ENCODE measurements at regions not wholly inside any gene's neighbourhood (a gene's known extent, or its start where the extent isn't known, plus 50 kb on each side); places are given as distances from the start of the nearest gene placed in this dataset.
A peak's percentile ranks its signal among the peaks of the same experiment; 100 is the strongest.

DNA sequence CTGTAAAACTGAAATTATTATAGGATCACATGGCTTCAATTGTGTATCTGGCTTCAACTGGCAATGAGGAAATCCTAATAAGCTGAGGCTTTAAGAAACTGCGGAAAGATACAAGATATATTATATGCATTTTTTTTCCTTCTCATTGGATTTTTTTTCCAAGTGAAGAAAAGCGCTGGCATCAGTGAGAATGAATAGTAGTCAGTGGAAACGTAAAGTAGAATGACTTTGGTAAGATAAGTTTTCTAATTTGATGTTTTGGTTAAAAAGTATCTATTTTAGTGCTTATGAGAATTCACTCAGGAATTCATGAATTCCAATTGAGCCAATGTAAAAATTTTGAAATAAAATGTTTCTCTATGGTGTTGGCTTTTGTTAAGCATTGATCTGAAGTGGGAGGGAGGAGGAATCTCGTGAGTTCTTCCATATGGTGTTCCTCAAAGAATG, 173.5 kb upstream of the FRMD6 start:
- no peak for DNase-seq

DNA sequence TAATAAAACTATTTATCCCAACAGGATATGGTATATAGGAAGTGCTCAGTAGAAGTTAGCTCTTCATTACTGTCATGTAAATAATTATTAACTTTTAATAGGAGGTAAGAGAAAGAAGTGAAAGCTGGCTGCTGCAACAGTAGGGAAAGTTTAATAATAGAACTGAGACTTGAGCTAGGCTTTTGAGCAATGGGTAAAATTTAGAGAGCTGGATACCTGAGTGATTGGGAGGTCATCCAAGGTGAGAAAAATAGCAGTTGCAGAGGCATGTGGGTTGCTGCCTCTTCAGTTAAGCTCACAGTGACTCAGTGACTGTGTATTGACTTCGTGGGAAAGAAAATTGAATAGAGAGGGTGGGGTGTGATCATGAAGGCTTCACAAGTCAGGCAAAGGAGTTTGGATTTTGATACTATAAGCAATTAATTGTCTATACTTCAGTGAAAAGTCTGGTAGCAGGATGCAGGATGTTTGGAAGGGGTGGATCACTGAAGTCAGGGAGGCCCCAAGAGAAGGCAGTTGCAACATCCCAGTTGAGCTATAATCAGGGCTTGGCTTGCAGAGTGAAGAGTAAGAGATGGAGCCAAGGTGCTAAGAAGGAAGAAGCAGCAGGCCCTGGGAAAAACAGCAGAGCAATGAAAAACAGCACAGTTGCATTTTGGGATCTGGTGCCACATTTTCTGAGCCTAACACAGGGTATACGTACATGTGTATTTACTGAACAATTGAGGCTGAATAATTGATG, 172.0 kb upstream of the FRMD6 start:
- DNase-seq = no peak

DNA sequence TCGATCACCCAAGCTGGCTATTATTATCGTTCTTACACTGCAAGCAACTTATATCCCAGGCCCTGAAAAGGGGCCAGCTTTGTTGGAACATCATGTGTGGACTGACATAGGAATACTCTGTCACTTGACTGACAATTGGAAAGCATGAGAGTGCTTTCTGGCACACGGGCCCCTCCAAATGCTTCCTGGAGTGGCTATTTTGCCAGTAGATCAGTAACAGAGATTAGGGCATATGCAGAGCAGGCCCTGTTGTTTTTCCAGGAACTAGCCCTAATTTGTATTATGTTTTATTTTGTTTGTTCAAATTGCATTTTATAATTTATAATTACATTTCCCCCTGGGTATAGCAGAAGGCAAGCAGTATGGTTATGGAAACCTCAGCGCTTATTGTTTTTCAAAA, 170.1 kb upstream of the FRMD6 start:
- no peak for DNase-seq

DNA sequence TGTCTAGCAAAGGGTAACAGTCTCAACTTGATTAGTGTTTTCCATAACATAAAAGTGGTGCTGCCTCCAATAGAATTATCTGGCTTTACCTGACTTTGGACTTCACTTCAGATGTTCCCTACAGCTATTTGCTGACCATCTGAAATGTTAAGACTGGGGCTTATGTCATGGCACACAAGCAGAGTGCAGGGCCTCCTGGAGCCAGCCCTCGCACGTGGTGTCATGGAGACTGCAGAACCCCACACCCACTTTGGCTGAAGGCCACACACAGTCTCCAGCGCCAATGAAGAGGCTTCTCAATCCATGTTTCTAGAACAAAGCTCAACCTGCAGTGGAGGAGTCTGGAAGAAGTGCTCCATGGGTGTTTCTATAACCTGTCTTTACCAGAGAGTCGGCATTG, 169.6 kb upstream of the FRMD6 start:
- no peak for DNase-seq

DNA sequence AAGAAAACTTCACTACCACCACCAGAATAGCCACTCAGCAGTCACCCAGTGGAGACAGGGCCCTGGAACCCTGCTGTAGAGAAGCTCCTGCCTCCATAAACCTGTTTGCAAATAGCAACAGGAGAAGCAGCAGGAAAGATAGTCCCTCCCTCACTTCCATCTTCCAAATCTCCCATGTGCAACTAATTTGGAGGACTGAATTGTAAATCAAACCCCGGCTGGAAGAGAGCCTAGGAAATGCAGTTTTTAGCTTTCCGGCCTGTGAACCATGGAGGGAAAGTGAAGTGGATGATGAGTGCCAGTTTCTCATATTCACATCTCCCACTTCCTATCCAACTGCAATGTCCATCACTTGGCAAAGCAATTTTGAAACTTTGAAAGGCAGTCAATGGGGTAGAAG, 167.2 kb upstream of the FRMD6 start:
- DNase-seq = no peak

DNA sequence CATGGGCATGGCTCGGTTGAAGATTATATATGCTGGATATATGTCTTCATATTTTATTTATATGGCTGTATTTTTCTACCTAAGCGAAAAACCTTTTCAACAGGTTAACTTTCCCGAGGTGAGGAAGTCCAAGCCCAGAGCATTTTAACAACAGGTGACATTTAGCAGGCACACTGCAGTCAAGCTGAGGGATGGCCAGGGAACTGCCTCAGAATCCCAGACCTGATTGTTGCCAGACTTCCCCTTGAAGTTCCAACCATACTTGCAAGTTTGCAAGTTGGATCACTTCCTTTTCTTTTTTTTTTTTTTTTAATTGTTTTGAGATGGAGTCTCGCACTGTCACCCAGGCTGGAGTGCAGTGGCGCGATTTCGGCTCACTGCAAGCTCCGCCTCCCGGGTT, 166.0 kb upstream of the FRMD6 start:
- DNase-seq = no peak

DNA sequence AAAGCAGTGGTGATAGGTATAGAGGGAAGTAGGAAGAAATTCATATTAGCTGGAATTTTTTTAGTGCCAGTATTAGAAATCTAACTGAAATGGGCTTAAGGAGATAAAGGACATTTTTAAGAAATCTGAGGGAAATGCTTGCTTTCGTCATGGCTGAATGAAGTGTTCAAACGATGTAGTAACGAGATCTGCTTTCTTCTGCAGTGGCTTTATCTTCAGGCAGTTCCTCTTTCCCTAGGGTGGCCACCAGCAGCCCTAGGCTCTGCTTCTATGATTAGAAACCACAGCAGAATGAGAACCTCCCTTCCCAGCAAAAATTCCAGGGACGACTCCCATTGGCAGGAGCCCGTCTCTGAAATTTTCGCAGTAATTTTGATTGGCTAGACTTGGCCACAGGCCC, 163.9 kb upstream of the FRMD6 start:
- DNase-seq = peak in 3 of 4 experiments; percentile 18 to 26 (median 26)

DNA sequence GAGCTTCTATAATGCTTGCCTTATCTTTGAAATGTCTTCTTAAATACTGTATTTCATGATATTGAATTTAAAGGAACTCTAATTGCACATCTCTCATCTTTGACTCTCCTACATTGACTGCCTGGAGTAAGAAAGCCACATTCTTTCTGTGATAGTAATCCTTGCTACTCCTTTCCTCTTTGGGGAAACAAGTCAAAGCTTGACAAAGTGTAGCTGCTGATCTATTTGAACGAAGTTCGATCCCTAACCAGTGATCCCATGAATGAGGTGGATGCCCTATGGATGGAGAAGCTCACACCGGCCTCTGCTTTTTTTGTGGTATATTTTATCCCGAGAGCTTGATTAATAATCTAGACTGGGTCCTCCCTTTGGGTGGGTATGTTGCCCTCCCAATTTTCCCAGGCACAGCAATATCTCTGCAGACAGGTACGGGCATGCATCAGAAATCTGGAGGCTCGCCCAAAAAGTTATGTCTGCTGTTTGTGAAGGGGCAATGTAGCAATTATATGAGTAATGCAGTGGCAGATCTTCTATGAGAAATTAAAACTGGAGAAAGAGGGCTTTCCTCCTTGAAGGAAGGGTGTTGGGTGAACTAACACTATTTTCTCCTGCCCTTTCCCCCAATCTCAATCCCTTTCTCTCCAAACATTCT, 163.0 kb upstream of the FRMD6 start:
- no peak for DNase-seq

DNA sequence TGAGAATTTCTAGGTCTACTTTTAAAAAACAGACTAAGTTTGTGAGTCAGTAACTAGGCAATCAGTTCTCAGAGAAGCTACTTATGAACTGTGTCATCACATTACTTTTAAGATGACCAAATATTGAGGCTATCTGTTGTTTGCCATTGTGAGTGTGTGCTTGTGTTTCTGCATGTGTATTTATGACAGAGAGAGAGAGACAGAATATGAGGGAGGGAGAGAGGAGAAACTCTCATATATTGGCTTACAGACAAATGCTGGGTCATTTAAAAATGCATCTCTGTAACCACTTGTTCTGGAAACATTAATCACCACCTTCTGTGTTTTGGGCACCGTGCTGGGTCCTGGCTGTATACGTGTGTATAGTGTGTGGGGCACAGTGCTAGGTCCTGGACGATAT, 161.5 kb upstream of the FRMD6 start:
- DNase-seq = no peak

DNA sequence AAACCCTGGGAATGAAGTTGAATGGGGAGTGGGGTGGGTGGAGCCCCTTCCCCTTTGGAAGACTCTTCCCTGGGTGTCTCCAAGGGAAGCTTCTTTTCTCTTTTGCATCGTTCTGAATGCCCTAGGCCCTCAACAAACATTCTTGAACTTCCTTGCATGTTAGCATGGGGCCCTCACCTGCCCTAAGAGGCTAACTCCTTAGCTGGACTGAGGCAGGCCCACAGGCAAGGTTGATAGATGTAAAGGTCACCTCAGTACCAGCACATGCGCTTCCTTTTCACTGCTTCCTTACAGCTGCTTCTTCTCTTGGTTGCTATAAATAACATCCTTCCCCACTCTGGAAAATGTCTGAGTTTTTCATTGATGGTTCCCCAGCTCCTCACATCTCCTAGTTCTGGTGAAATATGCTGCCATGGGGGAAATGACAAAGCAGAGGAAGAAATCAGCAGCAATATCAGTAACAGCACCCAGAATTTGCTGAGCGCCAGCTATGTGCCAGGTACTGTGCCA, 160.6 kb upstream of the FRMD6 start:
- DNase-seq = no peak

DNA sequence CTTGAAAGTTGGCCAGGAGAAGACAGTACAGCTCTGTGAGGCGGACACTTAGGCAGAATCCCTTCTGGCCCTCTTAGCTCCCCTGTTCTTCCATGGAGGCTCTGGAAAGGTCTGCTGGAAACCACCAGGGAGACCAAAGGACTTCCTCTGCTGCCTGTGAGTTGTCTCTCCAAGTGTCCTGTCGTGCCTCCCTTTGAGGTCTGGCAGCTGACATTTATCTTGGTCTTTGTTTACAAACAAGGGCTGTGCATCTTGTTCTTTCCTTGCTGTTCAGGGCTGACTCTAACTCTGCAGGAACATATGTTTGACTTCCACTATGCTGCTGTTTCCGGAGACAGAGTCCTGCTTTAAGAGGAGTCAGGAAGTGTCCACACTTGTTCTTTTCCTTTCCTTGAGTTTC, 159.9 kb upstream of the FRMD6 start:
- DNase-seq = no peak

DNA sequence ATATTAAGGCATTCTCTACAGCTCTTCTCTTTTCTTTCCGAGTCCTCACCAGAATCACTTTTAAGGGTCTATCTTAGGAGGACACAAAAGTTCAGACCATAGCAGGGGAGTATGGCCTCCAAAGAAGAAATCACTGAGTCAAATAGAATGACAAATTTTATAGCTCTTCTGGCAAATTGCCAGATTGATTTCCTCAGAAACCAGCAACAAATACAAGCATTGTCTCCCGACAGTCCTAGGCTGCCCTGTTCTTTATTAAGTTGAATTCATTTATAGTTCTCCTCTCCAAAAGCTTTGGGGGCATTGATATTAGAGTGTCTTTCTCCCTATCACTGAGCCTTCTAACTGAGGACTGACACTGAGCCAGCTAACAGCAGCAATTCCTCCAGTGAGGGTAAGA, 156.4 kb upstream of the FRMD6 start:
- DNase-seq = no peak

DNA sequence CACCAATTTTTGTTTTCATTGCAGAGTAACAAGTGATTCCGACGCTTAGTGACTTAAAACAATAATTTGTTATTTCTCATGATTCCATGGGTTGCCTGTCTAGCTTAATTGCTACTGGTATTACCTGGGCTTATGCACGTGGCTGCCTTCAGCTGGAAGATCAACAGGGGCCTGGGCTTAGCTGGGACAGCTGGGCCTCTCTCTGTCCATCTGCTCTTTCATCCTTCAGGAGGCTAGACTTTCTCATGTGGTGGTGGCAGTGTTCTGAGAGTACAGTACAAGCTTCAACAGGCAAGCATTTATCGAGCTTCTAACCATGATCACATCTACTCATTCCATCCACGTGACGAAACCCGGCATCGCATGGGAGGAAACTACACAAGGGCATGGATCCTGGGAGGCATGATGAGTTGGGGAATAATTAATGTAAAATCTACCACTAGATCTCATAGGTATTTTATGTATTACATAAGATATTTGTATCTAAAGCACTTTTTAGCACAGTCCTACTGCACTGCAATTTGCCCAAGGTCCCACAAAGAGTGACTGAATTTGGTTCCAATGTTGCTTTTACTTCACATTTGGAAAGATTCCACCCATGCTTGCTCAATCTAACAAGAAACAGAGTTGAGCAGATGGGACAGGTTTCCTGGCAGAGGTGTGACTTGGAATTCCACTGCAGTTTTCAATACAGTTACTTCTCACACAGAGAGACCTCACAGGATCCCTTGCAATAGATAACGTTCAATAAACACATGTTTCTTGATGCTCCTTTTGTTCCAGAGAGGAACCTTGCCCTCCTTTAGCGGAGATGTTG, 153.1 kb upstream of the FRMD6 start:
- DNase-seq = no peak

DNA sequence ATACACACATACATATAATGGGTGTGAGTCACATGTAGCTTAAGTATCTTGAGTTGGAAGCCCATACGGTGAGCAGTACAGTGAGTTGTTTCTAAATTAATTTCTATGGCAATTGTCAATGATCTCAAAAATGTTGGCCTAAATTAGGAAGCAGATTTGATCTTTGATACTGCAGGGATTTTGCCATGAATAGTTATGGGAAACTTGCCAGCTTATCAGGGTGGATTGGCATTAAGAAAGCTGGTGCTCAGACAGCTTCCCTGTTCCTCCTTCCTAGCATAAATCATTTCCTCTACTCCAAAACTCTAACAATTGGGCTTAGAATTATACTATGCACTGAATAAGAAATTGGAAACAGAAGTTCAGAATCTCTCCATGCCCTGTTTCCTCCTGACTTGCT, 150.9 kb upstream of the FRMD6 start:
- no peak for DNase-seq

DNA sequence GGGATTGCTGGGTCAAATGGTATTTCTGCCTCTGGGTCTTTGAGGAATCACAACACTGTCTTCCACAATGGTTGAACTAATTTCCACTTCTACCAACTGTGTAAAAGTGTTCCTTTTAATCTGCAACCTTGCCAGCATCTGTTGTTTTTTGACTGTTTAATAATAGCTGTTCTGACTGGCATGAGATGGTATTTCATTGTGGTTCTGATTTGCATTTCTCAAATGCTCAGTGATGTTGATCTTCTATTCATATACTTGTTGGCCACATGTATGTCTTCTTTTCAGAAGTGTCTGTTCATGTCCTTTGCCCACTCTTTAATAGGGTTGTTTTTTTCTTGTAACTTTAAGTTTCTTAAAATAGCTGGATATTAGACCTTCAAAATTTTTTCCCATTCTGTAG, 150.0 kb upstream of the FRMD6 start:
- no peak for DNase-seq

DNA sequence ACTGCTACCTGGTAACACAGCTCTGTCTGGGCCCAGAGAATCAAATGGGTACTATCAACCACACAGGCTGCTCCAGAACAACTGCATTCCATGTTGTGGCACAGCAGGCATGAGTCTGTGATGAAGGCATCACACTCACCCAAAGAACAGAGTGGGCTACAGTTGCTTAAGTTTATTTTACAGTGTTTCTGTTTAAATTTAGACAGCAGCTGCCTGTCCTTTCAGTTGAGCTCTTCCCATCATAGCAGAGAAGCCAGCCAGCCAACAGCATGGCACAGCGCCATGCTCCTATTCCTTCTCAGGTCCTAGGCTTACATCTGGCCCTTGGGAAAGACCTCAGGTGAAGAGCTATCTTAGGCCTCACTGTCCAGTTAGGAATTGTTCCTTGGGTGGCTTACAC, 147.0 kb upstream of the FRMD6 start:
- no peak for DNase-seq

DNA sequence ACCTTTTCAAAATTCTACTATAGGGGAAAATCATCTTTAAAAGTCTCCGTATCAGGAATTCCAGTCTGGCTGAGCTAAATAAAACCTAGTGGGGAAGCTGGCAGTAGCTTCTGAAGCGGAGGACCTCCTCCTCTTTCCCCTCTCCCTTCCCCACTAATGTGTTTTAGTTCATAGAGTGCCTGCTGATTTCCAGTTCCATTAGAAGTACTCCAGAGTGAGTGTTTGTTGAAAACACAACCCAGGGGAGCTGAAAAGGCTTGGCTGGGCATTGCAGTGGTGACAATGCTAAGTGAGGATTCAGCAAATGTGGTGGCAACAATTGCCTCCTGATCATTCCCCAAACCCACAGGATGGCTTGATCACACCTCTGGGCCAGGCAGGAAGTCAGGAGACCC, 144.2 kb upstream of the FRMD6 start:
- DNase-seq = no peak

DNA sequence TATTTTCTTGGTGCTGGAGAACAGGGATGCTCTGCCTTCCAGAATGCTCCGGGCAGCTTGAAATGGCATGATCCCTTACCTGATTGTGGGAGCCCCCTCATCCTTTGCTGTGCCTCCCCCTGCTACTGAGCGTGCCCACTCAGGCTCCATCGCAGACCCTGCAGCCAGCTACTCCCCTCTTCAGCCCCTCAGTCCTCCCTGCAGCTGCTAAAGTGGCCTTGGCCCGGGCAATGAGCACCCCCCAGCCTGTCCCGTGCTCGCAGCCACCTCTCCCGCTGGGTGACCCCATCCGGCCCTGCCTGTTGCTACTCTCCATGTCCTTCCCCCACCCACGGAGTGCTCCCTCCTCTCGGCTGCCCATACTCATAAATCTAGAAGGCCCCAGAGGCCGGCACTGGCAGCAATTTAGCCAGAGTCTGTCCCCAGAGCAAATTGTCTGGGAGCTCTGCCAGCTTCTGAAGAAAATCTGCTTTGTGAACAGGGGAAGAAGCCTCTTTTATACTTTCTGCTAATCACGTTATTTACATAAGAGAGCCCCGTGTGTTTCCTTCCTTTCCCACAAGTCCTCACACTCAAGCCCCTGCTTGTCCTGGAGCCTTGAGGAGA, 143.7 kb upstream of the FRMD6 start:
- DNase-seq = no peak

DNA sequence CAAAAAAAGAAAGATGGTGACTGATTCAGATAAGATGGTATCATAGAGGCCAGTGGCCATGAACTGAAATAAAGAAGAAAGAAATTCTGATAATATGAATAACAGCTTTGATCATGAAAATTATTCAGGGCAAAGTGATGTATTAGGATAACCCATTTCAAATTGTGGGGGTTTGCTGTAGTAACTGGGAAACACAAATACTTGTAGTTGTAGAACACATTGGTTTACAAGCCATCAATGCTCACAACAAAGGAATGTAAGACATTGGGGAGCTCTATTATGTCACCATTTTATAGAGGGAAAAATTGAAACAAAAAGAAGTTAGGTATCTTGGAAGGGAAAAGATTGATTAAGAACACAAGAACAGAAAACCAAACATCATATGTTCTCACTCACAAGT, 140.4 kb upstream of the FRMD6 start:
- DNase-seq = no peak

DNA sequence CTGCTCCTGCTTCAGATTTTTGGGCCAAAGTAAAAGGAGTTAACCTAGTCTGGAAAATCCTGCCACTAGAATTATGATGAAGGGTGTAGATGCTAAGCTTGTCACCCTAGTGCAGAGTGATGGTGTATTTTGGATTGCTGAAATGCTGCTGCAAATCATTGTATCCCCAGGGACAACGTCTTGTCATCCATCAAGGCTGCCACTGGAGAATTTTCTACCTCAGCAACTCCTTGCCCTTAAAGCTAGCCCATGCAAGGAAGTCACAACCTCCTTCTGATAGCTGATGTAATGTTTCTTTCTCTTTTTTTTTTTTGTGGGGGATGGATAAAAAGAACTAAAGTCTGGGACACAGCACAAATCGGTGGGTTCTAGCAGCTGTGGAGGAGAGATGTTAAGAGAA, 139.4 kb upstream of the FRMD6 start:
- DNase-seq = no peak

DNA sequence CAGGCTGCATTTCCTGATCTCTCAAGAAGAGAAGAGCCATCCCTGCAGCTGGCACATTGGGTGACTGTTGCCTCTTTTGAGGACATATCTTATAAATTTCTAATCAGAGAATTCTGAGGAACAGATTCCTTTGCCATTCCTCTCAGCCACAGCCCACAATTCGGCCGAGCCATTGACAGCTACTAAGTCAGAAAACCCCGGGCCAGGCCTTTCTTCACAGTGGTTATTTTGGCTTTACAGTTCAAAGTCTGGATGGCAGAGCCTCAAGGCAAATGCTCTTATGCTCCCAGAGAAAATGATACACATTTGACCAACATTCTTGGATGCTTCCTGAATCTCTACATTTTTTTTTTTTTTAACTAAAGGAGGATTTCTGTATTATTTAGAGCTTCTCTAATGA, 138.4 kb upstream of the FRMD6 start:
- DNase-seq = no peak

DNA sequence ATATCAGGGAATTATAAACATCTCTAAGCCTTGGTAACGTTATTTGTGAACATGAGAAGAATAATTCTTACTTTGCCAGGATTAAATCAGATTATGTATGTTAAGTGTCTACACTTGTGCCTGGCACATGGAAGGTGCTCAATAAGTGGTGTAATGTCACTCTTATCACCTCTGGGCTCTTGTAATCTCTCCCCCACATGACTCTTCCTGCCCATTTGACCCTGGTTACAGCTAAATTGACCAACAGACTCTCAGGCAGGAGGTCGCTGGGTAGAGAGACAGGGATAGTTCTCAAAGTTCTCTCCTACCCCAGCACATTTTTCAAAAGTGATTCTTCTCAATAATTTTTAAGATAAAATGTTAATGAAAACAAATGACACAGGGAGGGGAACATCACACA, 137.8 kb upstream of the FRMD6 start:
- DNase-seq = no peak

DNA sequence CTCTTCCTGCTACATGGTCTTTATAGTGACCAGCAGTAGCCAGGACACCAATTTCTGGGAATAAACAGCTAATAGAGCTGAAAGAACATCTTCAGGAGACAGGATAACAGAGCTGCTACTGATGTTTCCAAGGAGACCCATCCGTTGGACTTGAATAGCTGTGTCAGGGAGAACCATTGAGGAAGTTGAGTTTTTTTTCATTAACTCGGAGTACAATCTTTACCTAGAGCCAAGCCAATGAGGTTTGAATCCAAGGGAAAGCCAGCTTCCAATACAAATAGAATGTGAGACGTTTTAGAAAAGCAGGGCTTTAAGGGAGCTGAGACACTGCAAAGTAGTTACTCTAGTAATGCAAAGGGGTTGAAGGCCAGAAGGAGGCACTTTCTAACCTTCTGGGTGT, 136.1 kb upstream of the FRMD6 start:
- no peak for DNase-seq
